MCF 10A (cell line): ENCODE measurements at regions not wholly inside any gene's neighbourhood (a gene's known extent, or its start where the extent isn't known, plus 50 kb on each side); places are given as distances from the start of the nearest gene placed in this dataset.

Experiments
- BruUV-seq: library from RNA; stranded (reverse); fragments of 400-500 nt; replicated peaks from 2 replicates; lab custom pipeline; 2021; lab: Mats Ljungman, UMichigan
- CTCF ChIA-PET: fragments of 300-600 bp; sonication (Branson Sonifier 250); formaldehyde crosslinking; extraction: SDS; loops from one replicate; lab custom pipeline; 2021; ENCODE audit warnings: antibody characterized with exemption, inconsistent platforms; lab: Yijun Ruan, JAX
- POLR2A ChIA-PET: fragments of 300-600, 350-650 bp; sonication (Branson Sonifier 250); formaldehyde crosslinking; extraction: SDS; loops from one replicate; lab custom pipeline; 2020; ENCODE audit warnings: antibody characterized with exemption, inconsistent platforms; lab: Yijun Ruan, JAX
- DNase-seq: peaks from one replicate; pipeline ENCODE4 v3.0.0-alpha.2; 2018; ENCODE audit not compliant: unreplicated experiment
- H3K27ac Mint-ChIP-seq: one replicate; pipeline ENCODE4 v1.8.0; 2022; ENCODE audit warnings: mild to moderate bottlenecking, low read depth, mixed read lengths; ENCODE audit not compliant: unreplicated experiment
- H3K27me3 Mint-ChIP-seq: one replicate; pipeline ENCODE4 v1.8.0; 2022; ENCODE audit warnings: mixed read lengths; ENCODE audit not compliant: insufficient read depth, unreplicated experiment
- H3K36me3 Mint-ChIP-seq: one replicate; pipeline ENCODE4 v1.8.0; 2022; ENCODE audit warnings: mild to moderate bottlenecking, moderate library complexity, mixed read lengths; ENCODE audit not compliant: insufficient read depth, unreplicated experiment
- H3K4me1 Mint-ChIP-seq: one replicate; pipeline ENCODE4 v1.8.0; 2022; ENCODE audit warnings: mixed read lengths; ENCODE audit not compliant: insufficient read depth, unreplicated experiment
- H3K4me3 Mint-ChIP-seq: one replicate; pipeline ENCODE4 v1.8.0; 2022; ENCODE audit warnings: mild to moderate bottlenecking, moderate library complexity, mixed read lengths; ENCODE audit not compliant: unreplicated experiment
- H3K9me3 Mint-ChIP-seq: one replicate; pipeline ENCODE4 v1.8.0; 2022; ENCODE audit warnings: mixed read lengths; ENCODE audit not compliant: unreplicated experiment
- CTCF ChIP-seq: fragments of 200-600 bp; IDR thresholded peaks from one replicate; pipeline ENCODE4 v1.8.0; 2022; ENCODE audit warnings: antibody characterized with exemption, mild to moderate bottlenecking; ENCODE audit not compliant: unreplicated experiment
- intact Hi-C: fragments of 100-400 bp; cut with micrococcal nuclease; formaldehyde crosslinking; loops from 2 replicates; pipeline ENCODE4 v1.14.1; 2022

- Mint-ChIP-seq H3K4me3 (no peak overlapping the region), H3K9me3 (no peaks in the 10 kb centered on the region), H3K27me3 (no peaks in the 10 kb centered on the region), H3K4me1 (no peaks in the 10 kb centered on the region), H3K27ac (no peak overlapping the region), H3K36me3 (no peaks in the 10 kb centered on the region)
- DNase-seq, result no peak
- no TSS peak for BruUV-seq
- TF ChIP-seq CTCF, result no peak
- ChIA-PET CTCF (interaction anchor here (1.1 kb wide), 1 partner anchor 10 kb away, joined by 7 read pairs; no protein-coding TSS in a partner anchor), POLR2A (no interaction called here)
- intact Hi-C loops, result no loop called here
These were observed 277.5 kb upstream of the ZSWIM2 start for GRCh38 chr2:187126247-187127005.

GRCh38 chr2:187125318-187125717, 276.3 kb upstream of the ZSWIM2 start:
- Mint-ChIP-seq H3K4me3 (no peak overlapping the region), H3K36me3 (no peaks in the 10 kb centered on the region), H3K4me1 (no peaks in the 10 kb centered on the region), H3K27me3 (no peaks in the 10 kb centered on the region), H3K9me3 (no peaks in the 10 kb centered on the region), H3K27ac (no peak overlapping the region)
- ChIA-PET POLR2A (no interaction called here), CTCF (no interaction called here)
- intact Hi-C loops, result no loop called here
- no TSS peak for BruUV-seq
- TF ChIP-seq CTCF, result no peak
- DNase-seq, result no peak

GRCh38 chr2:187124529-187124928, 275.6 kb upstream of the ZSWIM2 start:
- H3K4me3 Mint-ChIP-seq, result no peak overlapping the region
- TF ChIP-seq CTCF, result no peak
- no peaks in the 10 kb centered on the region for H3K4me1 Mint-ChIP-seq
- H3K9me3 Mint-ChIP-seq, result no peaks in the 10 kb centered on the region
- H3K36me3 Mint-ChIP-seq, result no peaks in the 10 kb centered on the region
- H3K27ac Mint-ChIP-seq, result no peak overlapping the region
- DNase-seq, result no peak
- intact Hi-C loops, result no loop called here
- POLR2A ChIA-PET, result no interaction called here
- BruUV-seq, result no TSS peak
- CTCF ChIA-PET, result no interaction called here
- no peaks in the 10 kb centered on the region for H3K27me3 Mint-ChIP-seq

- DNase-seq, result no peak
- no TSS peak for BruUV-seq
- ChIA-PET POLR2A (no interaction called here), CTCF (no interaction called here)
- no peaks in the 10 kb centered on the region for H3K36me3 Mint-ChIP-seq
- TF ChIP-seq CTCF, result no peak
- intact Hi-C loops, result loop anchor here (10.0 kb wide), 1 partner anchor 64 kb away; no protein-coding TSS in a partner anchor
- H3K27ac Mint-ChIP-seq, result no peak overlapping the region
- no peaks in the 10 kb centered on the region for H3K27me3 Mint-ChIP-seq
- H3K4me1 Mint-ChIP-seq, result no peaks in the 10 kb centered on the region
- no peaks in the 10 kb centered on the region for H3K9me3 Mint-ChIP-seq
- no peak overlapping the region for H3K4me3 Mint-ChIP-seq
These were observed 269.5 kb upstream of the ZSWIM2 start for GRCh38 chr2:187118331-187119099.
